ENCODE measurements at regions not wholly inside any gene's neighbourhood (a gene's known extent, or its start where the extent isn't known, plus 50 kb on each side); places are given as distances from the start of the nearest gene placed in this dataset.

GRCh38 chr15:45743426-45744235, 108.8 kb downstream of the SQOR start:
- Histone ChIP-seq H3K4me3 (ENCODE audit: low read length in 2 of 2) (no peak overlapping the region), H3K27ac (ENCODE audit: low read depth in 1 of 2, low read length in 1 of 2) (no peak overlapping the region), H3K36me3 (ENCODE audit: control insufficient read depth in 2 of 2, insufficient read depth in 2 of 2, low read length in 1 of 2) (no peaks in the 10 kb centered on the region), H3K27me3 (ENCODE audit: control insufficient read depth in 2 of 2, insufficient read depth in 1 of 2, low read length in 1 of 2) (no peaks in the 10 kb centered on the region), H3K4me1 (ENCODE audit: control insufficient read depth in 2 of 2, insufficient read depth in 2 of 2, low read length in 2 of 2) (no peaks in the 10 kb centered on the region), H3K9me3 (ENCODE audit: control insufficient read depth in 2 of 2, insufficient read depth in 1 of 2, low read length in 1 of 2) (no peaks in the 10 kb centered on the region)
- no peak for DNase-seq (ENCODE audit: low read depth in 6 of 9, low spot score in 9 of 9)
- WGBS, result 69% methylated on average over 16 of the region's 16 CpGs

- H3K9me3 ChIP-seq (ENCODE audit: control insufficient read depth in 2 of 2, insufficient read depth in 1 of 2, low read length in 1 of 2), result no peaks in the 10 kb centered on the region
- no peak for DNase-seq (ENCODE audit: low read depth in 6 of 9, low spot score in 9 of 9)
- H3K4me1 ChIP-seq (ENCODE audit: control insufficient read depth in 2 of 2, insufficient read depth in 2 of 2, low read length in 2 of 2), result no peaks in the 10 kb centered on the region
- H3K36me3 ChIP-seq (ENCODE audit: control insufficient read depth in 2 of 2, insufficient read depth in 2 of 2, low read length in 1 of 2), result no peaks in the 10 kb centered on the region
- no peak overlapping the region for H3K27ac ChIP-seq (ENCODE audit: low read depth in 1 of 2, low read length in 1 of 2)
- 30% methylated on average over 4 of the region's 4 CpGs for WGBS
- H3K27me3 ChIP-seq (ENCODE audit: control insufficient read depth in 2 of 2, insufficient read depth in 1 of 2, low read length in 1 of 2), result no peaks in the 10 kb centered on the region
- H3K4me3 ChIP-seq (ENCODE audit: low read length in 2 of 2), result no peak overlapping the region
Observed at GRCh38 chr15:45744236-45744589, 109.4 kb downstream of the SQOR start.

- H3K36me3 ChIP-seq (ENCODE audit: control insufficient read depth in 2 of 2, insufficient read depth in 2 of 2, low read length in 1 of 2), result no peaks in the 10 kb centered on the region
- H3K4me3 ChIP-seq (ENCODE audit: low read length in 2 of 2), result no peak overlapping the region
- no peak overlapping the region for H3K27ac ChIP-seq (ENCODE audit: low read depth in 1 of 2, low read length in 1 of 2)
- DNase-seq (ENCODE audit: low read depth in 6 of 9, low spot score in 9 of 9), result no peak
- H3K9me3 ChIP-seq (ENCODE audit: control insufficient read depth in 2 of 2, insufficient read depth in 1 of 2, low read length in 1 of 2), result no peaks in the 10 kb centered on the region
- H3K4me1 ChIP-seq (ENCODE audit: control insufficient read depth in 2 of 2, insufficient read depth in 2 of 2, low read length in 2 of 2), result no peaks in the 10 kb centered on the region
- H3K27me3 ChIP-seq (ENCODE audit: control insufficient read depth in 2 of 2, insufficient read depth in 1 of 2, low read length in 1 of 2), result no peaks in the 10 kb centered on the region
- 81% methylated on average over 3 of the region's 3 CpGs for WGBS
Observed at GRCh38 chr15:45747426-45747825, 112.6 kb downstream of the SQOR start.

GRCh38 chr15:45751629-45752028, 116.8 kb downstream of the SQOR start:
- Histone ChIP-seq H3K36me3 (ENCODE audit: control insufficient read depth in 2 of 2, insufficient read depth in 2 of 2, low read length in 1 of 2) (no peaks in the 10 kb centered on the region), H3K4me3 (ENCODE audit: low read length in 2 of 2) (no peak overlapping the region), H3K4me1 (ENCODE audit: control insufficient read depth in 2 of 2, insufficient read depth in 2 of 2, low read length in 2 of 2) (no peaks in the 10 kb centered on the region), H3K27me3 (ENCODE audit: control insufficient read depth in 2 of 2, insufficient read depth in 1 of 2, low read length in 1 of 2) (no peaks in the 10 kb centered on the region), H3K9me3 (ENCODE audit: control insufficient read depth in 2 of 2, insufficient read depth in 1 of 2, low read length in 1 of 2) (no peaks in the 10 kb centered on the region), H3K27ac (ENCODE audit: low read depth in 1 of 2, low read length in 1 of 2) (no peak overlapping the region)
- WGBS, result 83% methylated on average over 3 of the region's 3 CpGs
- no peak for DNase-seq (ENCODE audit: low read depth in 6 of 9, low spot score in 9 of 9)

- H3K9me3 ChIP-seq (ENCODE audit: control insufficient read depth in 2 of 2, insufficient read depth in 1 of 2, low read length in 1 of 2), result no peaks in the 10 kb centered on the region
- no peak overlapping the region for H3K4me3 ChIP-seq (ENCODE audit: low read length in 2 of 2)
- DNase-seq (ENCODE audit: low read depth in 6 of 9, low spot score in 9 of 9), result no peak
- no peak overlapping the region for H3K27ac ChIP-seq (ENCODE audit: low read depth in 1 of 2, low read length in 1 of 2)
- 82% methylated on average over 3 of the region's 3 CpGs for WGBS
- H3K27me3 ChIP-seq (ENCODE audit: control insufficient read depth in 2 of 2, insufficient read depth in 1 of 2, low read length in 1 of 2), result no peaks in the 10 kb centered on the region
- no peaks in the 10 kb centered on the region for H3K36me3 ChIP-seq (ENCODE audit: control insufficient read depth in 2 of 2, insufficient read depth in 2 of 2, low read length in 1 of 2)
- H3K4me1 ChIP-seq (ENCODE audit: control insufficient read depth in 2 of 2, insufficient read depth in 2 of 2, low read length in 2 of 2), result no peaks in the 10 kb centered on the region
Observed at GRCh38 chr15:45759936-45760335, 125.1 kb downstream of the SQOR start.

GRCh38 chr15:45762726-45763125, 127.9 kb downstream of the SQOR start:
- H3K4me3 ChIP-seq (ENCODE audit: low read length in 2 of 2), result no peak overlapping the region
- no peaks in the 10 kb centered on the region for H3K4me1 ChIP-seq (ENCODE audit: control insufficient read depth in 2 of 2, insufficient read depth in 2 of 2, low read length in 2 of 2)
- no peaks in the 10 kb centered on the region for H3K36me3 ChIP-seq (ENCODE audit: control insufficient read depth in 2 of 2, insufficient read depth in 2 of 2, low read length in 1 of 2)
- no peaks in the 10 kb centered on the region for H3K9me3 ChIP-seq (ENCODE audit: control insufficient read depth in 2 of 2, insufficient read depth in 1 of 2, low read length in 1 of 2)
- no peaks in the 10 kb centered on the region for H3K27me3 ChIP-seq (ENCODE audit: control insufficient read depth in 2 of 2, insufficient read depth in 1 of 2, low read length in 1 of 2)
- DNase-seq (ENCODE audit: low read depth in 6 of 9, low spot score in 9 of 9), result no peak
- no peak overlapping the region for H3K27ac ChIP-seq (ENCODE audit: low read depth in 1 of 2, low read length in 1 of 2)
- WGBS, result 90% methylated on average over 1 of the region's 1 CpG

- no peak overlapping the region for H3K4me3 ChIP-seq (ENCODE audit: low read length in 2 of 2)
- no peaks in the 10 kb centered on the region for H3K9me3 ChIP-seq (ENCODE audit: control insufficient read depth in 2 of 2, insufficient read depth in 1 of 2, low read length in 1 of 2)
- no peak overlapping the region for H3K27ac ChIP-seq (ENCODE audit: low read depth in 1 of 2, low read length in 1 of 2)
- no peaks in the 10 kb centered on the region for H3K4me1 ChIP-seq (ENCODE audit: control insufficient read depth in 2 of 2, insufficient read depth in 2 of 2, low read length in 2 of 2)
- no peaks in the 10 kb centered on the region for H3K36me3 ChIP-seq (ENCODE audit: control insufficient read depth in 2 of 2, insufficient read depth in 2 of 2, low read length in 1 of 2)
- no peaks in the 10 kb centered on the region for H3K27me3 ChIP-seq (ENCODE audit: control insufficient read depth in 2 of 2, insufficient read depth in 1 of 2, low read length in 1 of 2)
- DNase-seq (ENCODE audit: low read depth in 6 of 9, low spot score in 9 of 9), result no peak
- 96% methylated on average over 6 of the region's 6 CpGs for WGBS
Observed at GRCh38 chr15:45763170-45763869, 128.5 kb downstream of the SQOR start.

- no peak overlapping the region for H3K27ac ChIP-seq (ENCODE audit: low read depth in 1 of 2, low read length in 1 of 2)
- WGBS, result 91% methylated on average over 3 of the region's 3 CpGs
- H3K4me3 ChIP-seq (ENCODE audit: low read length in 2 of 2), result no peak overlapping the region
- DNase-seq (ENCODE audit: low read depth in 6 of 9, low spot score in 9 of 9), result no peak
- H3K9me3 ChIP-seq (ENCODE audit: control insufficient read depth in 2 of 2, insufficient read depth in 1 of 2, low read length in 1 of 2), result no peaks in the 10 kb centered on the region
- H3K4me1 ChIP-seq (ENCODE audit: control insufficient read depth in 2 of 2, insufficient read depth in 2 of 2, low read length in 2 of 2), result no peaks in the 10 kb centered on the region
- no peaks in the 10 kb centered on the region for H3K27me3 ChIP-seq (ENCODE audit: control insufficient read depth in 2 of 2, insufficient read depth in 1 of 2, low read length in 1 of 2)
- no peaks in the 10 kb centered on the region for H3K36me3 ChIP-seq (ENCODE audit: control insufficient read depth in 2 of 2, insufficient read depth in 2 of 2, low read length in 1 of 2)
Observed at GRCh38 chr15:45773149-45773548, 138.3 kb downstream of the SQOR start.

- no peak overlapping the region for H3K4me3 ChIP-seq (ENCODE audit: low read length in 2 of 2)
- no peak for DNase-seq (ENCODE audit: low read depth in 6 of 9, low spot score in 9 of 9)
- 89% methylated on average over 4 of the region's 4 CpGs for WGBS
- H3K27me3 ChIP-seq (ENCODE audit: control insufficient read depth in 2 of 2, insufficient read depth in 1 of 2, low read length in 1 of 2), result no peaks in the 10 kb centered on the region
- no peak overlapping the region for H3K27ac ChIP-seq (ENCODE audit: low read depth in 1 of 2, low read length in 1 of 2)
- no peaks in the 10 kb centered on the region for H3K9me3 ChIP-seq (ENCODE audit: control insufficient read depth in 2 of 2, insufficient read depth in 1 of 2, low read length in 1 of 2)
- H3K36me3 ChIP-seq (ENCODE audit: control insufficient read depth in 2 of 2, insufficient read depth in 2 of 2, low read length in 1 of 2), result no peaks in the 10 kb centered on the region
- H3K4me1 ChIP-seq (ENCODE audit: control insufficient read depth in 2 of 2, insufficient read depth in 2 of 2, low read length in 2 of 2), result no peaks in the 10 kb centered on the region
Observed at GRCh38 chr15:45776772-45777171, 141.9 kb downstream of the SQOR start.

Measured in thymus (tissue), 11 donors.